ENCODE measurements at regions not wholly inside any gene's neighbourhood (a gene's known extent, or its start where the extent isn't known, plus 50 kb on each side); places are given as distances from the start of the nearest gene placed in this dataset.

DNA sequence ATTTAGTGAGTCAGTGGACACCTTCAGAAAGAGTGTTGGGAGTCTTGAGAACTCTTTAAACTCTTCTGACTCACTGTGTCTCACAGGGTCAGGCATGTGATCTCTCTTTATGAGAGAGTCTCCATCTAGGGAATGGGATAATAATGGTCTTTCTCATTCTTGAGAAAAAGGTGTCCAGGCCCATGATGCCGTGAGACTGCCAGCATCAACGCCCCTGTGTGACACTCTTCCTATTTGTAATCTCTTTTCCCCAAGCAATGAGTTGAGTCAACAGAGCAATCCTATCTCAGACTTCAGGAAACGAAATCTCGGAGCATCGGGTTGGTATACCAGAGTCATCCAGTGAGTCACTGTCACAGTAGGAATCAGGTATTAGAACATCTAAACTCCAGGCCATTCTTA lies 82.3 kb upstream of the BMP2 start:
- POLR2A ChIA-PET: no interaction called here
- CTCF ChIA-PET: no interaction called here
- RAD21 ChIA-PET (ENCODE audit: unreplicated experiment): no interaction called here
- Histone ChIP-seq H3K4me1 (ENCODE audit: control insufficient read depth, insufficient read depth, low read length) (no peaks in the 10 kb centered on the region), H3K27ac (ENCODE audit: control insufficient read depth, insufficient read depth) (no peak overlapping the region), H3K27me3 (replicated peaks in 1 of 2; ENCODE audit: control insufficient read depth in 2 of 2, insufficient read depth in 2 of 2, low read length in 1 of 2) (no peaks in the 10 kb centered on the region), H3K9ac (ENCODE audit: control insufficient read depth, insufficient read depth, low read length) (no peak overlapping the region), H3K36me3 (ENCODE audit: control insufficient read depth in 2 of 2, insufficient read depth in 2 of 2, low read length in 1 of 2) (no peaks in the 10 kb centered on the region), H3K79me2 (ENCODE audit: control insufficient read depth, insufficient read depth, low read length) (no peaks in the 10 kb centered on the region), H2AFZ (ENCODE audit: control insufficient read depth, low read depth, low read length) (no peak overlapping the region), H3K9me3 (replicated peaks; ENCODE audit: control insufficient read depth, insufficient read depth, low read length) (no peaks in the 10 kb centered on the region), H4K20me1 (ENCODE audit: control insufficient read depth, insufficient read depth) (no peaks in the 10 kb centered on the region), H3K4me3 (no peak overlapping the region), H3K4me2 (ENCODE audit: control insufficient read depth, insufficient read depth) (no peak overlapping the region)
- SMC1A ChIA-PET (ENCODE audit: uncharacterized antibody, unreplicated experiment): interaction anchor here (0.8 to 2.7 kb wide), 3 partner anchors 23 to 113 kb away, joined by 3 to 16 read pairs (median 3); no protein-coding TSS in a partner anchor
- DNase-seq (ENCODE audit: low read depth, low spot score) (no peak), ATAC-seq (no peak), FAIRE-seq (no peak)
- intact Hi-C loops (cut with micrococcal nuclease; ENCODE audit: unreplicated experiment): no loop called here
- no TSS peak for BruUV-seq (replicated peaks)
- 37% methylated on average over 5 of the region's 5 CpGs for WGBS (ENCODE audit: insufficient coverage, insufficient replicate concordance, low lambda C conversion rate, missing lambda C conversion rate)
- in situ Hi-C loops (cut with MboI): no loop called here
- TF ChIP-seq, protein P1, sequence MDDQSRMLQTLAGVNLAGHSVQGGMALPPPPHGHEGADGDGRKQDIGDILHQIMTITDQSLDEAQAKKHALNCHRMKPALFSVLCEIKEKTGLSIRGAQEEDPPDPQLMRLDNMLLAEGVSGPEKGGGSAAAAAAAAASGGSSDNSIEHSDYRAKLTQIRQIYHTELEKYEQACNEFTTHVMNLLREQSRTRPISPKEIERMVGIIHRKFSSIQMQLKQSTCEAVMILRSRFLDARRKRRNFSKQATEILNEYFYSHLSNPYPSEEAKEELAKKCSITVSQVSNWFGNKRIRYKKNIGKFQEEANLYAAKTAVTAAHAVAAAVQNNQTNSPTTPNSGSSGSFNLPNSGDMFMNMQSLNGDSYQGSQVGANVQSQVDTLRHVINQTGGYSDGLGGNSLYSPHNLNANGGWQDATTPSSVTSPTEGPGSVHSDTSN (IDR thresholded peaks at IDR 0.05; ENCODE audit: insufficient replicate concordance, low read depth, low read length): no peak
- TF ChIP-seq POLR2AphosphoS5 (IDR thresholded peaks at IDR 0.05; ENCODE audit: low read length) (no peak), NFYB (IDR thresholded peaks at IDR 0.05; ENCODE audit: insufficient read depth, low read depth, low read length) (no peak), POLR2A (IDR thresholded peaks at IDR 0.05; ENCODE audit: low read depth, low read length) (no peak)
- TF ChIP-seq, protein P2, sequence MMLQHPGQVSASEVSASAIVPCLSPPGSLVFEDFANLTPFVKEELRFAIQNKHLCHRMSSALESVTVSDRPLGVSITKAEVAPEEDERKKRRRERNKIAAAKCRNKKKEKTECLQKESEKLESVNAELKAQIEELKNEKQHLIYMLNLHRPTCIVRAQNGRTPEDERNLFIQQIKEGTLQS (IDR thresholded peaks at IDR 0.05; ENCODE audit: borderline replicate concordance, extremely low read depth, low read depth, low read length): no peak

All from GM12878 (cell line).